H9 (cell line): ENCODE measurements at regions not wholly inside any gene's neighbourhood (a gene's known extent, or its start where the extent isn't known, plus 50 kb on each side); places are given as distances from the start of the nearest gene placed in this dataset.

Experiments used
- DNase-seq: peaks from one replicate; pipeline ENCODE4 v3.0.0-alpha.2; 2017
- H2AFZ ChIP-seq: one replicate; pipeline ENCODE4 v1.6.1; 2013; ENCODE audit warnings: mild to moderate bottlenecking, low read length, control low read depth, moderate library complexity
- H2AK5ac ChIP-seq: 2 replicates; pipeline ENCODE4 v1.6.1; 2013; ENCODE audit warnings: low read length, control low read depth, mixed read lengths; ENCODE audit not compliant: insufficient read length
- H2BK120ac ChIP-seq: one replicate; pipeline ENCODE4 v1.6.1; 2013; ENCODE audit warnings: low read depth, mild to moderate bottlenecking, low read length, control low read depth, inconsistent platforms; ENCODE audit not compliant: poor library complexity, severe bottlenecking
- H2BK12ac ChIP-seq: 2 replicates; pipeline ENCODE4 v1.6.1; 2013; ENCODE audit warnings: low read length, control low read depth, mixed read lengths, low read depth; ENCODE audit not compliant: insufficient read length
- H2BK15ac ChIP-seq: 2 replicates; pipeline ENCODE4 v1.6.1; 2013; ENCODE audit warnings: low read depth, low read length, control low read depth
- H2BK20ac ChIP-seq: one replicate; pipeline ENCODE4 v1.6.1; 2013; ENCODE audit warnings: low read depth, mild to moderate bottlenecking, low read length, control low read depth, inconsistent platforms; ENCODE audit not compliant: poor library complexity, severe bottlenecking
- H2BK5ac ChIP-seq: 2 replicates; pipeline ENCODE4 v1.6.1; 2013; ENCODE audit warnings: low read length, control low read depth, mixed read lengths; ENCODE audit not compliant: insufficient read length
- H3K14ac ChIP-seq: 2 replicates; pipeline ENCODE4 v1.6.1; 2013; ENCODE audit warnings: low read length, control low read depth; ENCODE audit not compliant: insufficient read depth
- H3K18ac ChIP-seq: 2 replicates; pipeline ENCODE4 v1.6.1; 2013; ENCODE audit warnings: low read depth, mild to moderate bottlenecking, mixed read lengths, low read length, control low read depth; ENCODE audit not compliant: insufficient read length
- H3K23ac ChIP-seq: 2 replicates; pipeline ENCODE4 v1.6.1; 2013; ENCODE audit warnings: low read length, control low read depth, mixed read lengths, low read depth; ENCODE audit not compliant: insufficient read length
- H3K23me2 ChIP-seq: 2 replicates; pipeline ENCODE4 v1.6.1; 2013; ENCODE audit warnings: low read depth, mild to moderate bottlenecking, mixed read lengths, low read length, control low read depth; ENCODE audit not compliant: insufficient read length, poor library complexity, severe bottlenecking
- H3K27ac ChIP-seq: 2 replicates; pipeline ENCODE4 v1.5.1; 2013; ENCODE audit warnings: low read length, control low read depth, mixed read lengths, low read depth; ENCODE audit not compliant: insufficient read length
- H3K27me3 ChIP-seq: 2 replicates; pipeline ENCODE4 v1.6.1; 2013; ENCODE audit warnings: low read length, control low read depth, inconsistent platforms; ENCODE audit not compliant: insufficient read depth
- H3K4ac ChIP-seq: 2 replicates; pipeline ENCODE4 v1.6.1; 2013; ENCODE audit warnings: low read depth, mild to moderate bottlenecking, control low read depth, inconsistent platforms, low read length, moderate library complexity
- H3K4me1 ChIP-seq: 2 replicates; pipeline ENCODE4 v1.6.1; 2013; ENCODE audit warnings: low read length, control low read depth, inconsistent platforms; ENCODE audit not compliant: insufficient read depth
- H3K4me2 ChIP-seq: 2 replicates; pipeline ENCODE4 v1.6.1; 2013; ENCODE audit warnings: low read length, control low read depth, mixed read lengths; ENCODE audit not compliant: insufficient read length, insufficient read depth
- H3K56ac ChIP-seq: 2 replicates; pipeline ENCODE4 v1.6.1; 2013; ENCODE audit warnings: low read depth, mild to moderate bottlenecking, mixed read lengths, low read length, control low read depth; ENCODE audit not compliant: insufficient read length
- H3K79me1 ChIP-seq: 2 replicates; pipeline ENCODE4 v1.6.1; 2013; ENCODE audit warnings: low read depth, mild to moderate bottlenecking, moderate library complexity, low read length, control low read depth, inconsistent platforms; ENCODE audit not compliant: insufficient read depth, poor library complexity, severe bottlenecking
- H3K79me2 ChIP-seq: 2 replicates; pipeline ENCODE4 v1.6.1; 2013; ENCODE audit warnings: low read length, control low read depth, inconsistent platforms; ENCODE audit not compliant: insufficient read depth
- H3K9ac ChIP-seq: 2 replicates; pipeline ENCODE4 v1.6.1; 2013; ENCODE audit warnings: low read length, control low read depth, mixed read lengths; ENCODE audit not compliant: insufficient read length; ENCODE audit errors: extremely low read depth
- H3K9me3 ChIP-seq: one replicate; pipeline ENCODE4 v1.6.1; 2013; ENCODE audit warnings: low read depth, low read length, inconsistent platforms; ENCODE audit not compliant: control insufficient read depth
- H3T11ph ChIP-seq: one replicate; pipeline ENCODE4 v1.6.1; 2013; ENCODE audit warnings: mild to moderate bottlenecking, low read length, control low read depth, inconsistent platforms
- H4K20me1 ChIP-seq: one replicate; pipeline ENCODE4 v1.6.1; 2013; ENCODE audit not compliant: control insufficient read depth, insufficient read length, insufficient read depth
- H4K5ac ChIP-seq: 2 replicates; pipeline ENCODE4 v1.6.1; 2013; ENCODE audit warnings: low read depth, mild to moderate bottlenecking, mixed read lengths, low read length, control low read depth; ENCODE audit not compliant: insufficient read length
- H4K8ac ChIP-seq: replicated peaks from 2 replicates; pipeline ENCODE4 v1.6.1; 2013; ENCODE audit warnings: low read length, control low read depth, mixed read lengths, low read depth; ENCODE audit not compliant: insufficient read length
- H4K91ac ChIP-seq: 2 replicates; pipeline ENCODE4 v1.6.1; 2013; ENCODE audit warnings: low read depth, mild to moderate bottlenecking, moderate library complexity, mixed read lengths, low read length, control low read depth; ENCODE audit not compliant: insufficient read length
- H3K27ac Mint-ChIP-seq, 3 experiments: 2 replicates in 2 of 3; 3 replicates in 1 of 3; pipeline ENCODE4 v1.8.0; 2020 to 2021; ENCODE audit warnings: mixed read lengths in 3 of 3, mild to moderate bottlenecking in 1 of 3, moderate library complexity in 1 of 3
- H3K27me3 Mint-ChIP-seq: 2 replicates; pipeline ENCODE4 v1.8.0; 2021; ENCODE audit warnings: low read depth, mild to moderate bottlenecking, moderate library complexity, mixed read lengths
- H3K36me3 Mint-ChIP-seq, 3 experiments: 2 replicates in 2 of 3; 3 replicates in 1 of 3; pipeline ENCODE4 v1.8.0; 2020 to 2021; ENCODE audit warnings: low read depth in 3 of 3, mixed read lengths in 3 of 3; ENCODE audit not compliant: insufficient read depth in 1 of 3
- H3K4me1 Mint-ChIP-seq, 2 experiments: 2 replicates each; pipeline ENCODE4 v1.8.0; 2020; ENCODE audit warnings: mixed read lengths in 2 of 2
- H3K4me3 Mint-ChIP-seq, 2 experiments: 2 replicates in 1 of 2; 3 replicates in 1 of 2; pipeline ENCODE4 v1.8.0; 2020 to 2021; ENCODE audit warnings: mild to moderate bottlenecking in 2 of 2, mixed read lengths in 2 of 2, moderate library complexity in 1 of 2
- H3K9me3 Mint-ChIP-seq, 2 experiments: 2 replicates in 1 of 2; 3 replicates in 1 of 2; pipeline ENCODE4 v1.8.0; 2020; ENCODE audit warnings: mild to moderate bottlenecking in 2 of 2, mixed read lengths in 2 of 2, moderate library complexity in 1 of 2
- WGBS: extraction: QIAGEN DNeasy Blood & Tissue Kit; methylation state at CpG from one replicate; pipeline ENCODE4 v1.1.7; 2013; ENCODE audit warnings: missing lambda C conversion rate, low lambda C conversion rate, mixed read lengths; ENCODE audit not compliant: insufficient read length; ENCODE audit errors: extremely low coverage; 5-methylcytosine and 5-hydroxymethylcytosine counted together
- TF ChIP-seq, protein P1 (sequence below): fragments of 200-600 bp; sonication (generic); conservative IDR thresholded peaks from 3 replicates; pipeline ENCODE4 v1.8.0; 2021; ENCODE audit warnings: antibody characterized with exemption, mild to moderate bottlenecking

DNA sequence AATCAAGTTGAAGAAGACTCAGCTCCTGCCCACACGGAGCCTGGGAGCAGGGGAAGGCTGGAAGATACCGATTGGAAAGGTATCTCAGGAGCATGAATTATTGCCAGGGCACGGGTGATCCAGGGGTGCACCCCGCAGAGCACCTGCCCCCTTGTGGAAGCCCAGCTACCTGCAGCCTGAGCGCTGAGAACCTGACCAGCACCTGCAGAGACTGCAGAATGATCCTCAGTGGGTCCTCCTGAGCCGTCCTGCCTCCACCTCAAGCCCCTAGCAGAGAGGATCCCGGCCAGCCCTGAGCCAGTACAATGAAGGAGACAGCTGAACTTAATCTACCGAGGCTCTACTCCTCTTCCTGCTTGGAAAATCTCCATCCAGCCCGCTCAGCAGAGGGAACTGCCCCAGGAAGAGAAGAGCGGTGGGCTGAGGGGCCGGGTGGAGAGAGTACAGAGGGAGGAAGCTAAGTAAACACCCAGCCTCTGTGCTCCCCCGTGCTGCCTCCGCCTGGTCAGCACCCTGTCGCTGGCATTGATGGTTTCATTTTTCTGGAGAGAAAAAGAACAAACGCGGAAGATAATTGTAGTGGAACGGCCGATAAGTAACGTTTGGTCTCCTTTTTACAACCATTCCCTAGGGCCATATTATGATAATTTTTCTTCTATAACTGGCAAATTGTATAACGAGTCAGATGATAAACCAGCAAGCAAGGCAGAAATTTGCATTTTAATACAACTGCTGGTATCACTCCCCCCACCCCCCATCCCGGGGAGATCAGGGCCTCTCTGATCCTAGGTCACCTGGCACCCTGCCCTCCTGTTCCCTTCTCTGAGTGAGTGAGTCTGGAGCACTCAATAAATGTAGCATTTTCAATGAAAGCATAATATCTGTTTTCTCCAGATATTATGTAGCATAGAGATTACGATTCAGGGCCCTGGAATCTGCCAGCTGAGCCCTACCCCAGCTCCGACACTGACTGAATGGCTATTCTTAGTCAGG is 204.5 kb upstream of the RPL38 start:
- H3K27me3 ChIP-seq: no peaks in the 10 kb centered on the region
- no peak overlapping the region for H3K14ac ChIP-seq
- no peaks in the 10 kb centered on the region for H3K9me3 ChIP-seq
- H3K18ac ChIP-seq: no peak overlapping the region
- no peak overlapping the region for H4K5ac ChIP-seq
- no peak overlapping the region for H2BK12ac ChIP-seq
- H3K23ac ChIP-seq: no peak overlapping the region
- H4K8ac ChIP-seq: no peak overlapping the region
- no peaks in the 10 kb centered on the region for H3K9me3 Mint-ChIP-seq
- no peak overlapping the region for H3T11ph ChIP-seq
- no peak overlapping the region for H2BK120ac ChIP-seq
- H3K4me2 ChIP-seq: no peak overlapping the region
- H3K4me1 ChIP-seq: no peaks in the 10 kb centered on the region
- H3K36me3 Mint-ChIP-seq: no peaks in the 10 kb centered on the region
- no peak overlapping the region for H3K27ac ChIP-seq
- H2BK5ac ChIP-seq: no peak overlapping the region
- H4K20me1 ChIP-seq: no peaks in the 10 kb centered on the region
- H3K79me1 ChIP-seq: no peaks in the 10 kb centered on the region
- H2AK5ac ChIP-seq: no peak overlapping the region
- H3K4ac ChIP-seq: no peak overlapping the region
- no peak overlapping the region for H3K56ac ChIP-seq
- peaks cover 7 to 14% of the 10 kb centered on the region in 2 experiments for H3K4me1 Mint-ChIP-seq
- no peak overlapping the region for H3K9ac ChIP-seq
- no peak overlapping the region for H2BK20ac ChIP-seq
- H2BK15ac ChIP-seq: no peak overlapping the region
- H3K23me2 ChIP-seq: no peaks in the 10 kb centered on the region
- H4K91ac ChIP-seq: no peak overlapping the region
- no CpG with 5 or more reads among the region's 23 CpGs for WGBS
- no peak overlapping the region for H3K4me3 Mint-ChIP-seq
- H3K27me3 Mint-ChIP-seq: peaks cover 8% of the 10 kb centered on the region
- no peaks in the 10 kb centered on the region for H3K79me2 ChIP-seq
- H2AFZ ChIP-seq: no peak overlapping the region
- DNase-seq: peak; percentile 89
- TF ChIP-seq, protein P1, sequence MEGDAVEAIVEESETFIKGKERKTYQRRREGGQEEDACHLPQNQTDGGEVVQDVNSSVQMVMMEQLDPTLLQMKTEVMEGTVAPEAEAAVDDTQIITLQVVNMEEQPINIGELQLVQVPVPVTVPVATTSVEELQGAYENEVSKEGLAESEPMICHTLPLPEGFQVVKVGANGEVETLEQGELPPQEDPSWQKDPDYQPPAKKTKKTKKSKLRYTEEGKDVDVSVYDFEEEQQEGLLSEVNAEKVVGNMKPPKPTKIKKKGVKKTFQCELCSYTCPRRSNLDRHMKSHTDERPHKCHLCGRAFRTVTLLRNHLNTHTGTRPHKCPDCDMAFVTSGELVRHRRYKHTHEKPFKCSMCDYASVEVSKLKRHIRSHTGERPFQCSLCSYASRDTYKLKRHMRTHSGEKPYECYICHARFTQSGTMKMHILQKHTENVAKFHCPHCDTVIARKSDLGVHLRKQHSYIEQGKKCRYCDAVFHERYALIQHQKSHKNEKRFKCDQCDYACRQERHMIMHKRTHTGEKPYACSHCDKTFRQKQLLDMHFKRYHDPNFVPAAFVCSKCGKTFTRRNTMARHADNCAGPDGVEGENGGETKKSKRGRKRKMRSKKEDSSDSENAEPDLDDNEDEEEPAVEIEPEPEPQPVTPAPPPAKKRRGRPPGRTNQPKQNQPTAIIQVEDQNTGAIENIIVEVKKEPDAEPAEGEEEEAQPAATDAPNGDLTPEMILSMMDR: peak; percentile 93
- H3K27ac Mint-ChIP-seq: no peak overlapping the region
